GF-D8 (cell line): ENCODE measurements at regions not wholly inside any gene's neighbourhood (a gene's known extent, or its start where the extent isn't known, plus 50 kb on each side); places are given as distances from the start of the nearest gene placed in this dataset.

Source experiments
- DNase-seq: peaks from one replicate; lab custom pipeline; 2025; lab: John Stamatoyannopoulos, UW

DNA sequence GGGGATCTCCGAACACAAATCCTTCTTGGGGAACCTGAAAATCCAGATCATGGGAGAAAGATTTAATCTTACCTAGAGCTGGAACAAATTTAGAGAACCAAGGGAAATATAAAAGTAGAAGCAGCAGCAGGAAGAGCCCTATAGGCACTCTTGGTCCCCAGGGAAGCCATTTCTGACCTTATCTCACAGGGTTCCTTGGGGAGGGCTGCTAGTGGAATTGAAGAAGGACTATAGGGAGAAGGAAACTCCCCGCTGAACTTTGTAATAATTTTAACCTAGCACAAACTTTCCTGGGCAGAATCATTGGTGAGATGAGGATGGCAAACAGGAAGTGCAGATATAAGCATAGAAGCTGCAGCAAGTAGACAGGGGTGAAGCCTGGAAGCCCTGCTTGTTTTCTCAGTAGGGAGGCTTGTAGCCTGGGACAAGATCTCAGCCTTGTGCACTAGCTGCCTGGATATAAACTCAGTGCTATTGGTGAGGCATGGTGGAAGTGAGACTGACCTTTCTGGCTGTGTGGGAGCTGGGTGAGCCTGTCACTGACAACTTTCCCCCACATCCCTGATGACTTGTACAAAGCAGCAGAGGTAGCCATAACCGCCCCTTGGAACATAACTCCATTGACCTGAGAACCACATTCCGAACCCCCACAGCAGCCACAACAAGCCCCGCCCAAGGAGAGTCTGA, 343.0 kb upstream of the TGFBR2 start:
- no peak for DNase-seq

DNA sequence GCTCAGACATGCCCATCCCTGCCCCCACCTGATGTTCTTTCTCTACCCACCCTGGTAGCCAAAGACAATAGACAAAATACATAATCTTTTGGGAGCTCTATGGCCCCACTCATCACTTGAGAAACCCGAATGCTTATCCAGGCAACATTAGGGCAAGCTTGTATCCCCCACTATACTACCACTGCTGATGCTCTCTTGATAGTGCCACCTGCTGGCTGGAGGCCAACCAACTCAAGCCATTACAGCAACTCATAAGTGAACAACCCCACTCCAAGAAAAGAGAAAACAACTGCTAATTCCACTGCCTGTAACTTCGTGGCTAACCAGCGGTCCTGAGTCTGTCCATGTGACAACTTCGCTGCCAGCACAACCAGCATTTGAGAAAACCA, 342.5 kb upstream of the TGFBR2 start:
- no peak for DNase-seq

DNA sequence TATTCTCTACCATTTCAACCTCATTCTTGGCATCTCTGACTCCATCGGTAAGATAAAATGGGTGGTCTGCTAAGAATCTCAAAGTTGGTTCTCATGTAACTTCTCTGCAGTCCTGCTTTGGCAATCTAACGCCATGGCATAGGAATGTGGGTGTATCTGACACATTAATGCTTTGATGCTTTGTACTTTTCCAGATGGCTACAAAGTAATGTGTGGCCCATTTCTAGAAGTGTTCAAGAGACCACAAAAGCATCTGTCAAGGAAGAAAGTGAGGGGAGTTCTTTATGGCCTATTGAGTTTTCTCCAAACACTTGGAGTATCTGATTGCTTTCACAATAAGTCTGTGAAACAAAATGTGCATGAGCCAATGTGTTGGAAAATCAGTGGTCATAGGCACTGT, 339.9 kb upstream of the TGFBR2 start:
- no peak for DNase-seq

DNA sequence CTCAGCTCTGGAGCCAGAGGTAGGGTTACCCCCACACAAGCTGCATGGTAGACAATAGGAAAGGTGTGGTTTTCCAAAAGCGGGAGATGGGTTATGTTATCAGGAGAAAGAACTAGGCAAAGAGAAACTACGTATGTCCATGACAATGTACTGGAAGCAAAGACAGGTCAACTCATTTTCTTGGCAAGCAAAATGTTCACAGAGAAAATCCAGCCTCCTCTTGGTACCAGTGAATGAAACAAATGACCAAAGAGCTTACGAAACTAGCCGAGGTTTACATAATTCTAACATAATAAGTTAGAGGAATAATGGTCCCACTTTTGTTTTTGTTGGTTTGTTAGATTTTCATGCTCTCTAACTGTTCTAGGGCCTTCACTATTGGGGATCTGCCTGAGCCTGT, 338.1 kb upstream of the TGFBR2 start:
- no peak for DNase-seq

DNA sequence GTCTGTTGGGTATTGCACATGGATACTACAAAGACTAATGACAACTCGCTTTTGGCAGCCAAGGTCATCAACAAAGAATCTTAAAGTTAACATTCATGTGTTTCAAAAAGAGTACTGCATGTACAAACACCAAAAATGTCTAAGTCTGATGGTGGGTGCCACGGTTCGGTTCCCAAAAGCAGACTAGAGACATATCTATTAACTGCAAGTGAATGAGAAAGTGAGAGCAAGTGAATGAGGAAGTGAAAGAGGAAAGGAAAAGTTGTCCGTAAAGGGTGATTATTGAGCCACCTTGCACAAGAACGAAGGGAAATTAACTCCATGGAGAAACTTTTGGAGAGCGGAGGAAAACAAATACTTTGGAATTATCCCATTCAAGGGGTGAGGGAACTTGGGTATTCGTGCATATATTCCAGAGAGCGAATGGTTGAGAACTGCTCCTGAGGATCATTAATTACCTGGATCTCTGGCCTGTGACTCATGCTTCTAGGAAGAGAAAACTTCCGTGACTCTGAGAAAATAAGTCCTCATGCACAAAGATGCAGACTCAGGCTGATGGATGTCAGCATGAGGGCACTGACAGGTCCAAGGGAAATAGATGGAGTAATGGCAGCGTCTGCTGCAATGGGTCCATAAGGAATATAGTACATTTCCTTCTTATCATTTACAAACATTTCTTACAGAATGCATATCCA, 336.5 kb upstream of the TGFBR2 start:
- no peak for DNase-seq

DNA sequence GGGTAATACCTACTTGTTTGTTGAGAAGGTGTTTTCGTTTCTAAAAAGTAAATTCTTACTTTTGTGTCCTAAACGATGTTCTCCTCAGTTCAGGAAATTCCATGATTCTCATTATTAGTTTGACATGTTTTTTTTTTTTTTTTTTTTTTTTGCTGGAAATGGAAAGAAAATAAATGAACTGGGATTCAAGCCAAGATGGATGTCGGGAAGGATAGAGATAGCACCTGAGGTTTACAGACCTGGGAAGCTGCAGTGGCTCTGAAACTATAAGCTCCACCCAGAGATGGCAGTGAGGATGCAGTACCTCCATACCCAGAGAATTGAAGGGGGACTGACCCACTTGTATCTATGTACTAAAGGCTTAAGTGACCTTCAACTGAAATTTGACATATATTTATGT, 334.6 kb upstream of the TGFBR2 start:
- DNase-seq, result no peak

DNA sequence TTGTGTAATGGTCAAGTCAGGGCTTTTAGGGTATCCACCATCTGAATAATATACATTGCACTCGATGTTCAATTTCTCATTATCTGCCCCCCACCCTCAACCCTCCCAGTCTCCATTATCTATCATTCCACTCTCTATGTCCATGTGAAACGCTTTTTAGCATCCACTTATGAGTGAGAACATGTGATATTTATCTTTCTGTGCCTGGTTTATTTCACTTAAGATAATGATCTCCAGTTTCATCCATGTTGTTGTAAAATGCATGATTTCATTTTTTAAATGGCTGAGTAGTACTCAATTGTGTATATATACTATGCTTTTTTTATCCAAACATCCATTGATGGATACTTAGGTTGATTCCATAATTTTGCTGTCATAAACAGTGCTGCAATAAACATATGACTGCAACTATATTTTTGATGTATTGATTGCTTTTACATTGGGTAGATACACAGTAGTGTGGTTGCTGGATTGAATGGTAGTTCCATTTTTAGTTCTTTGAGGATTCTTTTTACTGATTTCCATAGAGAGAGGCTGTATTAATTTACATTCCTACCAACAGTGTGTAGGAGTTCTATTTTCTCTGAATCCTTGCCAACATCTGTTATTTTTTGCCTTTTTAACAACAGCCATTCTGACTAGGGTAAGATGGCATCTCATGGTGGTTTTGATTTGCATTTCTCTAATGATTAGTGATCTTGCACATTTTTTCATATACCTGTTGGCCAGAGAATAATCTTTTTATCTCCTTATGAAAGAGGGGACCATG, 332.9 kb upstream of the TGFBR2 start:
- no peak for DNase-seq

DNA sequence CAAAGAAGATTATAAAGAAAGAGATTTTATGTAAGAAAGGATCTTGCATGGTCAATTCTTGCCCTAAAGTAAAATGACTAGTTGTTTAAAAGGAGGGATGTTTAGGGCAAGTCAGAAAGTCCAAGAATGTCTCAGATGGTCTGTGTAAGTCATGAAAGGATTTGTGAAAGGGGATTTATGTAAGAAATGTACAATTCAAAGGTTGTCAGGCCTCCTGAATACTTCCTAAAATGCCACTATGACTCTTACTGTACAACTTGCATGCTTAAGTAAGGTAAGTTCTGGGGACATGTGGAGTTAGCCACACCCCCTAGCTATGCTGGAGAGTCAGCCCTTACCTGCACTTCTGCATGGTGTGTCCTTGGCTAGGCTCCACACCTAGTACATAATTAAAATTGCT, 328.9 kb upstream of the TGFBR2 start:
- no peak for DNase-seq

DNA sequence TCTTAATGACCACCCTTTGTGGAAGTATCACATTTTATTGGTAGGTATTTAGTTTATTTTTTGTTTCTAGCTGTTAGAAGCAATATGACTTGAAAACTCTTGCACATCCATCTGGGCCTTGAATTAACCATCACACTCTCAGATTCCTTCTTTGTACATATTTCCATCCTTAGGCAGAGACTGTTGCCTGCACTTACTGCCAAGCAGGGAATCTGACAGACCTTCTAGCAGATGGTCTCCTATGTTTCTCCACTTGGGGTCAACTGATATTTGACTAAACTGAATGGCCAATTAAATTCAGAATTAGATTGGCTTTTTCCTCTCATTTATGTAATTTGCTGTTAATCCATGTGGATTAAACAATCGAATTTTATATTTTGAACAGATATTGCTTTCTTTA, 324.9 kb upstream of the TGFBR2 start:
- DNase-seq, result no peak

DNA sequence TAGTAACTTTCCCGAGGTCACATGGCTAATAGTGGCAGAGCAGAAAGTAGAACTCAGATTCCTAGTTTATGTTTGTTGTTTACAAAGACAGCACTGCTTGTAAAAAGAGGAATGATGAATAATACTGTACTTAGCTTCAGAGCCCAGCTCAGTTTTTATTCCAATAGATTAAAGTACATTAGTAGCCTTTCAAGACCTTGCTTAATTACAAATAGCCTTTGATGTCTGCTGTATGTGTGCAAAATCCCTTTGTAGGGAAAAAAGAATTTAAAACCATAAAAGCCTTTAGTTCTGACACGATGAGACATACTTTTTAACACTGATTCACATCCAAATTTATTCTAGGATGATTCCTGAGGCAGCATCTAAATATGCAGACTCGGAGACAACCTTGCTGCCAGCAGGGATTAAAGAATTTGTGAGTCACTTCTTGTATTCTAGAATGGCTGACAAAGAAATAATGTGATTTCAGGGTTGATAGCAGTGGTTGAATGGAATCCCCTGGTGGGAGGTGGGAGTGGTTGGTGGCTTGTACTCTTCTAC, 324.2 kb upstream of the TGFBR2 start:
- DNase-seq, result no peak

DNA sequence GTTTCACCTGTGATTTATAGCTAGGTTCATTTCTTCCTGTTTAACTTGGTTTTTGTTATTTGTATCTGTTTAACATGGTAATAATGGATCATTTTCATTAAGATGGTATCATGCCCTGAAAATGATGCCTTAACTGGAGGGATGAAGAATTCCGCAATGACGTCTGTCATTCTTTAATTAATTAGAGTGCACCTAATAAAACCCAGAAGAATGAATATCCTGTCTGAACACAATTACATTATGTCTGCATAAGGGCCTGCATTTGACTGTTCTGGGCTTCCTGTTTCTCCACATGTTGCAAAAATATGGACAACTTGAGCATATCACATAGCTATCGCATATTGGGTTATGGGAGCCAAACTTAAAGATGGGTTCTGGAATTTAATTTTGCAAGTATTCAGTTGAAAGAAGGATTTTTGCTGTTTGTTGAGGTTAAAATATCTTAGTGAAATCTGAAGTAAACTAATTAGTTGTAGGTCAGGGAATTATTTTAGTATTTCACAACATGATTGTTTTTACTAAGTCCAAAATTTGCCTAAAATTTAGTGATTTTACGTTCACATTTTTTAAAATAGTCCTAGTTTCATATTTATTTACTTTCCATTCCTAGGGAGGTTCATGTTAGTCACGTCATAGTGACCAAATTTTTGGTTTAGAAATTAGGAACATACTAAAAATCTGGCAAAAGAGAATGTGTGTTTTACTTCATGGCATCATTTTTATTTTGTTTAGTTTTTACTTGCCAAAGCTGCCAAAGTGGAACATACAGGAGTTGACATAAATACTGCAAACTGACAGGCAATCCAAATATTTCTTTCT, 321.0 kb upstream of the TGFBR2 start:
- no peak for DNase-seq

DNA sequence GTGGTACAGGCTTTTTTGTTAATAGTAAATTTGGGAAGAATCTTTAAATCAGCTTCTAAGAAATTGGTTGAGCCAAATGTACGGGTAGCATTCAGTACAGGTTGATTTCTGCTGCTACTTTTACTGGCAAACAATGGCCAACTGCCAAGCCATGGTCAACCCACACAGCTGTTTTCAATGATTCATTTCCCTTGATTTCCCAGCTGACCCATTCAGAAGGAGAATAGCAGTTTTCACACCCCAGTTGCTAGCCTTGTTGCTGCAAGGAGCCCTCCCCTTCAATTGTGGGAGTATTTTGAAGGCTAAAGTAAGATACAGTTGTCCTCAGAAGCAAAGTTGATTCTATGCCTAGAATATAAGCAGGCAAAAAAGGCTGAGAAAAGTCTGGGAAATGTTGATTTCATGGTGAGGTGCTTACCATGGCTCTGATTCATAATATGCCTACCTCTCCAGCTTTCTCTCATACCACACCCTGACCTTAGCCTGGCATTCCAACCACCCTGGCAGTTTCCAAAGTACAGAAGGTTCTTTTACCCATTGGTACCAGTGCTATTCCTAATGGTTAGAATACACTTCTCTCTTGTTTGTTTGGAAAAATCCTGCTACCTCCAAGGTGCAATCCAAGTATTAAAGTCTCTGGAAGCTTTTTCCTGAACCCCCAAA, 320.3 kb upstream of the TGFBR2 start:
- no peak for DNase-seq

DNA sequence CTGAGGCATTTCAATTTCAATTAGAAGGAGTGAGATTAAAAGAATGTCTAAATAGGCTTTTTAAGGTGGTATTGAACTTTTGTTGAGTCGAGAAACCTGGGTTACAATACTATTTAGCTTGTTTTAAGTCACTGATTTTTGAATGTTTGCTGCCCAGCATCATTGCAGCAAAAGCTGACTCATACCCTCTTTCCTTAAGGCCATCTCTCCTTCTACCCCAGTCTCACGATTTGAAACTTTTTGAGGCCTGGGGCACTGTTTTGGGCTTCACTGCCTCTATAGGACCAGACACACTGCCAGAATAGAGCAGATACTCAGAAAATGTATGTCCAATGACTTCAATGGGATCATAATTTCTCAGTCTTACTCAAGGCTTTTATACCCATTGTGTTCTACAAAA, 319.6 kb upstream of the TGFBR2 start:
- DNase-seq, result no peak

DNA sequence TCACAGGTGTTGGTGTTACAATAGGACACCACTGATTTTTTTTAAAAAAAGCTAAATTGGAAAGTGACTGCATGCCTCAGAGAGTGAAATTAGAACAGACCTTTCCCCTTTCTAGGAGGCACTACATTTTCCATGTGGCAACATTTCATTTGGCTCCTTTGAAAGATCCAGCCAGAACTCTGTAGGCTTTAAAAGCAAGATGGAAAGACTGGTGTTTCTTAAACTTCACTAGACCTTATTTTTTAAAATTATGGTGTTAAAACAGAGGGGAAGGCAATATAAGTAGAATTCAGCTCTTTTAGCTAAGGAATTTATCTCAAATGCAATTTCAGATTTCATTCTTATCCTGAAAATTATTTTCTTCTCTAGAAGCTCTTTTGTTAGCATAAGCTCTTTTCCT, 317.6 kb upstream of the TGFBR2 start:
- DNase-seq, result no peak

DNA sequence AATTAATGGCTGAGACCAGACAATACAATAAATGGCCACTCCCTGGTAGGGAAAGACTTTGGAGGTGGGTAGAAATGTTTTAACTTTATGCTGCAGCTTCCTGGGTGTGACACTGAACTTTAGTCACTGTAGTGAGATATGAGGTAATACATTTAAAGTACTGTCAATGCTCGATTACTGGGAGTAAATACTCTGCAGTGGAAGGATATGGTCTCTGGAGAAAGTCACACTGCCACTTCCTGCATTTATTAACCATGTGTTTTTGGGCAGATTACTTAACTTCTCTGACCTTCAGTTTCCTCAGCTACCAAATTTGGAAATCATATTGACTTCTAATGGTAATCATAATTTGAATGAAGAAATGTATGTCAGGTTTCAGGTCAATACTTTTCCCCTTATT, 317.1 kb upstream of the TGFBR2 start:
- no peak for DNase-seq

DNA sequence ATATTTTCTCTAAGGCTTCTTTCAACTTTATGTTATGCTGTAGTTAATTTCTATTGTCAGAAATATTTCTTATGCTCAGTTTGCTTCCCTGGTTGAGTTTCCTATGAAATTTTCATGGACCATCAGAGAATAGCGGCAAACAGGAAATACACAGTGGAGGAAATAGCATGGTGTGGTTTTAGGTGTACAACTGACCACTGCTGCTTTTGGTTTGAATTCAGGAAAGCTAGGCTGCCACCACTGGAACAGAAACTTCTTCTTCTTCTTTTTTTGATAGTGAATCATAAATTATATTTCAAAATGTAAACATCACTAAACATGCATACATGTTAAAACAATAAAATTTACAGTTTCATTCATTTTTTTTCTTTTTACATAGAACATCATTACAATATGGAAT, 316.6 kb upstream of the TGFBR2 start:
- DNase-seq, result no peak

DNA sequence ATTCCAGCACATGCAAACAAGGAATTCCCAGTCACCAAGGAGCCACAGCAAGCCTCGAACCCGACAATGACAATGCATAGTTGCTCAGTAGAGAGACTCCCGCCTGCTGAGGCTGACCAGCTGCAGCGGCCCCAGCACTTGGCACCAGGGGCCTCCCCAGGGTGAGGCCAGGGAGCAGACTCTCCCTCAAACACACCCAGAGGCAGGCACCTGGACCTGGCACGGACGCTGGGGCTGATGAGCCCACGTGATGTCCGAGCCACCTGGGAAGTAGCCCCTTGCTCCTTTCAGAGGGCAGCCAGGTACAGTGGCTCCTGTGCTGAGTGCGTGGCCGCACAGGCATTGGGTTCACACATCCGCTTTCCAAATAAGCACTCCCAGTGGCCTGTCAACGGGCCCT, 315.9 kb upstream of the TGFBR2 start:
- DNase-seq, result no peak

DNA sequence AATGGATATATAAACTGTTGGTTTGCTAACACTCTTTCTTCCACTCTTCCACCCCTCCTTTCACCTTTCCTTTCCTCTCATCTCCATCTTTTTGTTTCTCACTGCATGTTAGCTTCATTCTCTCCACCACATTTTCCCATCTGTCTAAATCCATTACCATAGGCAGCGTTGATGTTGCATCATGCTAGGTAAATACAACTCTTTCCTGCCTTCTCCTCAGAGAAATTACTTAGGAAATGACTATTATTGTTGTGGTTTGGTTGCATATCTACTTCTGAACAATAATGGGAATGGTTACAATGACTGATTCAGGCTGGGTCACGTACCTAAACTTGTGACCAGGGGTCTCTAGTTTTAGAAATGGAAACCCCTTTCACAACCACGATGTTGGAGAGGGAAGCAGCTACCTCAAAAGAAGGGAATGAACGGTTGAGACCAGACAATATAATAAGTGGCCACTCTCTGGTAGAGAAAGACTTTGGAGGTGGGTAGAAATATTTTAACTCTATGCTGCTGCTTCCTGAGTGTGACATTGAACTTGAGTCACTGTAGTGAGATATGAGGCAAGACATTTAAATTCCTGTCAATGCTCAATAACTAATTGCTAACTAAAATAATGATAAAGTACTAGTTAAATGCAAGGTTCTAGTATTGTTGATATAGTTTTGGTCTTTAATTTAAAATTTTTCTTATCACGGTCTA, 314.1 kb upstream of the TGFBR2 start:
- no peak for DNase-seq

DNA sequence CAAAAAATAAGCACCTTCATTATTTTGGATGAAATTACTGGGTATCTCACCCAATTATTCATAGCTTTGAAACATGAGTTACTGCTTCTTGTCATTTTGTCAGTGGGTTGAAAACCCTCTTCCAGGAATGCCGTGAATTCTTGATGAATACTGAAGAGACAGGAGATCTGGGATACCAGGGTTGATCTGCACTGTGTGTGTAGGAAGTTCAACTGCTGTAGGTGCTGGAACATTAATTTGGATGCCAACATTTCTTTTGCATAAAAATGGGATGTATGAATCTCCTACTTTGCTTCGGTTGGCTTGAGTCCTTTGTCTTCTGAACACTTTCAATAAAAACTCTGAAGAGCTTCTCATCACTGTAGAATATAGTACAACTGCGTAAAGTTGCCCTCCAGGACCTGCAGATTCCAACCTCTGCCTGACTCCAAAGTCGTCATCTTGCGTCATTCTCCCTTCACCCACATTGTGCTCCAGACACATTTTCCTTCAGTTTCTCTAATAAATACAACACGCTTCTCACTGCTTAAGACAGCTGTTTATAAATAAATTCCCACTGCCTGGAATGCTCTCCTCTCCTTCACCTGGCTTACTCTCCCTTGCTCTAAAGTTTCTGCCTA, 312.7 kb upstream of the TGFBR2 start:
- DNase-seq, result no peak

DNA sequence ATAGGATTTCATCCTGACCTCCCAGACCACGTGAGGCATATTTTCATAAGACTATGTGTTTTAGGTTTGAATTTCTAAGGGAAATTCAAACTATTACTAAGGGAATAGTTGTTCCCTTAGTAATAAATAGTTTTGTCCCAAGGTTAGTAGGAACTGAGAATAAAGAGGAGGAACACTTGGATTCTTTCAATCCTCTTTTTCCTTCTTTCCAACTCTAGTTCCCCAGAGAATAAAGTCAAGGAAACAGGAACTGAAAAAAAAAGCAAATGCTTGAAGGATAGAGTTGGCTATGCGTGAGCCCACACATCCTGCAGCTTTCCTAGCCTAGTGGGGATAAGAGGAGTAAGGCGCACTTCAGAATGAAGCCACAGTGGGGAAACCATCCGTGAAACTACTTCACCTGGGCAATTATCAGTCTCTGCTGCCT, 312.1 kb upstream of the TGFBR2 start:
- DNase-seq, result no peak

DNA sequence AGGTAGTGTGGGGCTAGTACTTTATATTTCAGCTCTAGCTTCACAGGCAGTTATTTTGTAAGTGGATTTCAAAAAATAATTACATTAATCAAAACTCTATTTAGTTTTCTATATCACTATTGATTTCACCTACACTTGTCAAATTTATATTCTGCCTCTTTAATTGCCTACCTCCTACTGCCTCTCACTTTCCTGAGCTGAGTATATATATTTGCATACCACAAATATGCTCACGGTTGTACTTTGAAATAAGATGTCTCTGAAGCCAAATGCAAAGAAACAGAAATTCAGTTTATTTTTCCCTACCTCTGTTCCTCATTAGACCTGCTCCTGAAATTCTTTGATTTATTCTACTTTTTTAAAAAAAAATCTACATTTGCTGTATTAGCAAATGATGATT, 309.3 kb upstream of the TGFBR2 start:
- DNase-seq, result no peak
